Natural killer cell (primary cell): ENCODE measurements at regions not wholly inside any gene's neighbourhood (a gene's known extent, or its start where the extent isn't known, plus 50 kb on each side); places are given as distances from the start of the nearest gene placed in this dataset.

Experiments
- ATAC-seq, 3 donors: fragments of 150-1000 bp in 2 of 3; fragments of 200-7000 bp in 1 of 3; cut with Tn5 transposase; 1 replicate in 1 of 3; 2 replicates in 2 of 3; pipeline ENCODE4 v1.10.0; 2021; ENCODE audit warnings: mild to moderate bottlenecking in 2 of 3, moderate library complexity in 2 of 3
- DNase-seq, 2 donors: peaks; one replicate each; pipeline versions ENCODE4 v3.0.0 to v3.0.0-alpha.2; 2013 to 2021; ENCODE audit warnings: mixed read lengths in 1 of 2
- H3K27ac ChIP-seq: one replicate; pipeline ENCODE4 v1.5.1; 2013; ENCODE audit warnings: mild to moderate bottlenecking, low read length
- H3K27me3 ChIP-seq: one replicate; pipeline ENCODE4 v1.6.1; 2013; ENCODE audit warnings: low read length; ENCODE audit not compliant: control insufficient read depth, insufficient read depth
- H3K36me3 ChIP-seq: one replicate; pipeline ENCODE4 v1.6.1; 2013; ENCODE audit warnings: low read length; ENCODE audit not compliant: control insufficient read depth, insufficient read depth
- H3K4me1 ChIP-seq: one replicate; pipeline ENCODE4 v1.6.1; 2013; ENCODE audit warnings: low read length; ENCODE audit not compliant: control insufficient read depth, insufficient read depth
- H3K4me3 ChIP-seq: one replicate; pipeline ENCODE4 v1.5.1; 2013; ENCODE audit warnings: low read length
- H3K9me3 ChIP-seq: one replicate; pipeline ENCODE4 v1.6.1; 2013; ENCODE audit warnings: low read length; ENCODE audit not compliant: control insufficient read depth, insufficient read depth
- H3K27ac Mint-ChIP-seq, 2 donors: one replicate each; pipeline ENCODE4 v1.8.0; 2022; ENCODE audit warnings: mild to moderate bottlenecking in 2 of 2, mixed read lengths in 2 of 2, moderate library complexity in 1 of 2
- H3K27me3 Mint-ChIP-seq, 2 donors: one replicate each; pipeline ENCODE4 v1.8.0; 2022; ENCODE audit warnings: low read depth in 2 of 2, mixed read lengths in 2 of 2
- H3K36me3 Mint-ChIP-seq: one replicate; pipeline ENCODE4 v1.8.0; 2022; ENCODE audit warnings: mixed read lengths
- H3K4me1 Mint-ChIP-seq, 2 donors: one replicate each; pipeline ENCODE4 v1.8.0; 2022; ENCODE audit warnings: mixed read lengths in 2 of 2
- H3K4me3 Mint-ChIP-seq: one replicate; pipeline ENCODE4 v1.8.0; 2022; ENCODE audit warnings: mild to moderate bottlenecking, moderate library complexity, mixed read lengths
- H3K9me3 Mint-ChIP-seq, 2 donors: one replicate each; pipeline ENCODE4 v1.8.0; 2022; ENCODE audit warnings: mixed read lengths in 2 of 2
- WGBS: methylation state at CpG from one replicate; pipeline ENCODE4 v1.1.7; 2013; ENCODE audit warnings: missing lambda C conversion rate; ENCODE audit not compliant: insufficient coverage; 5-methylcytosine and 5-hydroxymethylcytosine counted together
- intact Hi-C: fragments of 100-400 bp; cut with micrococcal nuclease; formaldehyde crosslinking; loops from one replicate; pipeline ENCODE4 v1.14.2; 2022
- TF ChIP-seq, protein P1 (sequence below): fragments of 200-600 bp; IDR thresholded peaks from one replicate; pipeline ENCODE4 v1.8.0; 2022; ENCODE audit warnings: antibody characterized with exemption

DNA sequence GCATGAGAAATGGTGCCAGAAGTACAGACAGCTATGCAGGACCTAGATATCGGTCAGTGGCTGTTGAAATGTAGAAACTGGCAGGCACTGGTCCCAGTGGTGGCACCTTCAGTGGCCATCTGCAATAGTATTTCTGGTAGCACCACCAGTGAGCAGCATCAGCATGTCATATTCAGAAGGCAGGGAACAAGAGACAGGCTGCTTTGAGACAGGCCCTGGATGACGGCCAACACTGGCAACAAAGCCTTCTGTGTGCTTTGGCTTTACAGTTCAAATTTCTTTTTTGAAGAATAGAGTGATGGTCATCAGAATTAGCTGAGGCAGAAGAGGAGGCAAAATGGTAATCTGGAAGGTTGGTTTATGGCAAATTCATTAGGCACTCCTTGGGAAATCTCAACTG, 273.4 kb upstream of the SLC16A7 start:
- 77% methylated on average over 2 of the region's 2 CpGs for WGBS
- H3K4me3 Mint-ChIP-seq: no peak overlapping the region
- H3K36me3 Mint-ChIP-seq: no peaks in the 10 kb centered on the region
- H3K4me3 ChIP-seq: no peak overlapping the region
- ATAC-seq: no peak
- intact Hi-C loops: no loop called here
- no peaks in the 10 kb centered on the region for H3K4me1 ChIP-seq
- no peaks in the 10 kb centered on the region for H3K36me3 ChIP-seq
- no peaks in the 10 kb centered on the region for H3K27me3 Mint-ChIP-seq
- TF ChIP-seq, protein P1, sequence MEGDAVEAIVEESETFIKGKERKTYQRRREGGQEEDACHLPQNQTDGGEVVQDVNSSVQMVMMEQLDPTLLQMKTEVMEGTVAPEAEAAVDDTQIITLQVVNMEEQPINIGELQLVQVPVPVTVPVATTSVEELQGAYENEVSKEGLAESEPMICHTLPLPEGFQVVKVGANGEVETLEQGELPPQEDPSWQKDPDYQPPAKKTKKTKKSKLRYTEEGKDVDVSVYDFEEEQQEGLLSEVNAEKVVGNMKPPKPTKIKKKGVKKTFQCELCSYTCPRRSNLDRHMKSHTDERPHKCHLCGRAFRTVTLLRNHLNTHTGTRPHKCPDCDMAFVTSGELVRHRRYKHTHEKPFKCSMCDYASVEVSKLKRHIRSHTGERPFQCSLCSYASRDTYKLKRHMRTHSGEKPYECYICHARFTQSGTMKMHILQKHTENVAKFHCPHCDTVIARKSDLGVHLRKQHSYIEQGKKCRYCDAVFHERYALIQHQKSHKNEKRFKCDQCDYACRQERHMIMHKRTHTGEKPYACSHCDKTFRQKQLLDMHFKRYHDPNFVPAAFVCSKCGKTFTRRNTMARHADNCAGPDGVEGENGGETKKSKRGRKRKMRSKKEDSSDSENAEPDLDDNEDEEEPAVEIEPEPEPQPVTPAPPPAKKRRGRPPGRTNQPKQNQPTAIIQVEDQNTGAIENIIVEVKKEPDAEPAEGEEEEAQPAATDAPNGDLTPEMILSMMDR: no peak
- no peak for DNase-seq
- no peaks in the 10 kb centered on the region for H3K9me3 ChIP-seq
- H3K27me3 ChIP-seq: no peaks in the 10 kb centered on the region
- H3K4me1 Mint-ChIP-seq: no peaks in the 10 kb centered on the region
- H3K9me3 Mint-ChIP-seq: peaks cover 4 to 8% of the 10 kb centered on the region in 2 donors
- H3K27ac Mint-ChIP-seq: no peak overlapping the region
- H3K27ac ChIP-seq: no peak overlapping the region

DNA sequence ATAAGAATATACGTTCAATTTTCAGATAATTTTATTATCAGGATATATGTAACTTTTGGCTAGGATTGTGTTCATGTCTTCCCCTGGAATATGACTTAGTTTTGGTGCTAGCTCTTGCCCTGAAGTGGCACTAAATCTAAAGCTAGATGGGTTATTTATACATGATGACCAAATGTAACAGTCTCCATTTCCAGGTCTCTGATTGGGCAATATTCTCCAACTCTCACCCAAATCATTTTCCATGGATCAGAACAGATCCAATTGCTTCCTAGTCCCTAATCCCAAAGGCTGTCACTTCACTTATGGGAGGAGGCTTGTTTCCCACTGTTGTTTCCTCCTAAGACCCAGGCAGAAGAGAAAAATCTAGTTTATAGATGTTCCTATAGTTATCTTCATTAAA, 274.6 kb upstream of the SLC16A7 start:
- Histone ChIP-seq H3K27me3 (no peaks in the 10 kb centered on the region), H3K36me3 (no peaks in the 10 kb centered on the region), H3K9me3 (no peaks in the 10 kb centered on the region), H3K27ac (no peak overlapping the region), H3K4me3 (no peak overlapping the region), H3K4me1 (no peaks in the 10 kb centered on the region)
- no CpG with 5 or more reads among the region's 1 CpG for WGBS
- Mint-ChIP-seq H3K27ac (no peak overlapping the region), H3K4me1 (no peaks in the 10 kb centered on the region), H3K9me3 (peaks cover 6 to 10% of the 10 kb centered on the region in 2 donors), H3K36me3 (no peaks in the 10 kb centered on the region), H3K27me3 (no peaks in the 10 kb centered on the region), H3K4me3 (no peak overlapping the region)
- TF ChIP-seq, protein P1: no peak
- DNase-seq: no peak
- intact Hi-C loops: no loop called here
- no peak for ATAC-seq

DNA sequence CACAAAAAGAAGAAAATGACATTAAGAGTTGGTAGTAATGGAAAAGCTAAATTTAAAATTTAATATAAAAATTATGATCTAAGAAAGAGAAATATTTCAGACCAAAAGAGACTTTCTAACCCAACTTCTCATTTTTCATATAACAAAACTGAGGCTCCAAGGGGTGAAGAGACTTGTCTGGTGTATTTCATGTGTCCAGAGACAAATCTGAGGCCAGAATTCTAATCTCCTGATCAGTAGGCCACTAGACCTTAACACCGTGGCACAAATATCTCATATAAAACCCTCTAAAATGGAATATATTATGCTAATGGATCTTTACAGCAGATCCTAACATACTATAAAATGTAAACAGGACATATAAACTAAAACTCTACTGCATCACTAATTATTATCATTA, 275.7 kb upstream of the SLC16A7 start:
- WGBS: no CpG with 5 or more reads among the region's 1 CpG
- ATAC-seq (no peak), DNase-seq (no peak)
- peaks cover 2 to 6% of the 10 kb centered on the region in 2 donors for H3K9me3 Mint-ChIP-seq
- intact Hi-C loops: no loop called here
- H3K4me1 Mint-ChIP-seq: no peaks in the 10 kb centered on the region
- H3K9me3 ChIP-seq: no peaks in the 10 kb centered on the region
- H3K4me3 ChIP-seq: no peak overlapping the region
- H3K36me3 Mint-ChIP-seq: no peaks in the 10 kb centered on the region
- H3K27me3 ChIP-seq: no peaks in the 10 kb centered on the region
- no peaks in the 10 kb centered on the region for H3K36me3 ChIP-seq
- no peak overlapping the region for H3K27ac ChIP-seq
- no peak overlapping the region for H3K4me3 Mint-ChIP-seq
- no peaks in the 10 kb centered on the region for H3K27me3 Mint-ChIP-seq
- no peaks in the 10 kb centered on the region for H3K4me1 ChIP-seq
- H3K27ac Mint-ChIP-seq: no peak overlapping the region
- TF ChIP-seq, protein P1: no peak

DNA sequence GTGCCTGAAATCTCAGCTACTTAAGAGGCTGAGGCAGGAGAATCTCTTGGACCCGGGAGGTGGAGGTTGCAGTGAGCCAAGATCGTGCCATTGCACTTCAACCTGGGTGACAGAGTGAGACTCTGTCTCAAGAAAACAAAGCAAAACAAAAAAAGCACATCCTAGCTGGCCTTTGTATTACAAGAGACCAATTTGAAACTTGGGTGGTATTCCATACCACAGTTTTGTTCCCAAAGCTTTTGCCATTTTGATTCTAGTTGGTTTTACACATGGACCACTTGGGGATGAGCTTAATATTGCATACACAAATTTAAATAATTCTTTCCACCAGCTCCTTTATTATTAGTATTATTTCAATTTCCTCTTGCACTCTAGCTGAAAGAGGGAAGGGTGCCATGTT, 276.9 kb upstream of the SLC16A7 start:
- H3K4me1 Mint-ChIP-seq: no peaks in the 10 kb centered on the region
- intact Hi-C loops: no loop called here

More for the DNA sequence above, 276.9 kb upstream of the SLC16A7 start:
- Histone ChIP-seq H3K27me3 (no peaks in the 10 kb centered on the region), H3K4me1 (no peaks in the 10 kb centered on the region), H3K27ac (no peak overlapping the region), H3K4me3 (no peak overlapping the region), H3K36me3 (no peaks in the 10 kb centered on the region), H3K9me3 (no peaks in the 10 kb centered on the region)
- no peak for DNase-seq
- H3K9me3 Mint-ChIP-seq: peaks cover 2 to 6% of the 10 kb centered on the region in 2 donors
- no peak overlapping the region for H3K4me3 Mint-ChIP-seq
- TF ChIP-seq, protein P1: no peak
- no peaks in the 10 kb centered on the region for H3K36me3 Mint-ChIP-seq
- ATAC-seq: no peak
- no peak overlapping the region for H3K27ac Mint-ChIP-seq
- H3K27me3 Mint-ChIP-seq: no peaks in the 10 kb centered on the region
- WGBS: 97% methylated on average over 2 of the region's 2 CpGs
